HCT116 (cell line): ENCODE measurements at regions not wholly inside any gene's neighbourhood (a gene's known extent, or its start where the extent isn't known, plus 50 kb on each side); places are given as distances from the start of the nearest gene placed in this dataset.

ENCODE experiments used
- ATAC-seq: fragments of 200-7000 bp; cut with Tn5 transposase; 2 replicates; pipeline ENCODE4 v1.9.1; 2020; ENCODE audit warnings: mild to moderate bottlenecking, moderate library complexity
- BruUV-seq: library from RNA; stranded (reverse); fragments of 400-500 nt; replicated peaks from 2 replicates; lab custom pipeline; 2021; lab: Mats Ljungman, UMichigan
- CTCF ChIA-PET: fragments of 300-600 bp; sonication (Branson Sonifier 250); formaldehyde crosslinking; loops from one replicate; lab custom pipeline; 2021; ENCODE audit warnings: antibody characterized with exemption; lab: Charles Lee
- POLR2A ChIA-PET: fragments of 300-600, 350-600 bp; sonication (Branson Sonifier 250); formaldehyde crosslinking; loops from one replicate; lab custom pipeline; 2021; ENCODE audit warnings: antibody characterized with exemption; lab: Charles Lee
- RAD21 ChIA-PET, 2 experiments: fragments of 300-600 bp; sonication (Branson Sonifier 250); formaldehyde crosslinking; loops; one replicate each; lab custom pipeline; 2023; ENCODE audit warnings: low total read pairs in 2 of 2; ENCODE audit not compliant: uncharacterized antibody in 2 of 2, unreplicated experiment in 2 of 2, low non-redundant PET in 1 of 2; lab: Charles Lee
- DNase-seq: peaks from one replicate; pipeline ENCODE4 v3.0.0-alpha.2; 2010; ENCODE audit warnings: low read depth, low spot score
- H2AFZ ChIP-seq: fragments of 200-600 bp; shearing (Covaris generic), sonication (generic); 2 replicates; pipeline ENCODE4 v1.6.1; 2017; ENCODE audit warnings: low read depth, mixed run types, mixed read lengths, antibody characterized with exemption, low read length; ENCODE audit not compliant: poor library complexity, severe bottlenecking
- H3K27ac ChIP-seq: 2 replicates; pipeline ENCODE4 v1.5.1; 2012; ENCODE audit warnings: low read depth, low read length
- H3K27me3 ChIP-seq: fragments of 200-600 bp; sonication (generic); 2 replicates; pipeline ENCODE4 v1.6.1; 2016; ENCODE audit warnings: mixed run types, low read length, mixed read lengths; ENCODE audit not compliant: insufficient read depth
- H3K36me3 ChIP-seq, 2 experiments: fragments of 200-500 bp in 1 of 2; fragments of 200-600 bp in 1 of 2; sonication (Bioruptor generic) in 1 of 2; sonication (generic) in 1 of 2; 2 replicates each; pipeline versions ENCODE4 v1.5.1 to v1.6.1; 2014 to 2016; ENCODE audit warnings: low read length in 2 of 2, inconsistent platforms in 1 of 2, mixed read lengths in 1 of 2, mixed run types in 1 of 2; ENCODE audit not compliant: insufficient read depth in 2 of 2, control insufficient read depth in 1 of 2
- H3K4me1 ChIP-seq, 2 experiments: fragments of 200-600 bp in 1 of 2; sonication (generic) in 1 of 2; 2 replicates each; pipeline versions ENCODE4 v1.5.1 to v1.6.1; 2012 to 2017; ENCODE audit warnings: low read length in 2 of 2, inconsistent platforms in 1 of 2, mild to moderate bottlenecking in 1 of 2, mixed read lengths in 1 of 2, mixed run types in 1 of 2, moderate library complexity in 1 of 2; ENCODE audit not compliant: insufficient read depth in 2 of 2, control insufficient read depth in 1 of 2
- H3K4me2 ChIP-seq: fragments of 200-600 bp; sonication (generic); 2 replicates; pipeline ENCODE4 v1.6.1; 2017; ENCODE audit warnings: mixed run types, low read length, mixed read lengths
- H3K4me3 ChIP-seq, 2 experiments: fragments of 200-600 bp in 1 of 2; sonication (generic) in 1 of 2; replicated peaks in 1 of 2; 2 replicates each; pipeline ENCODE4 v1.5.1; 2011 to 2016; ENCODE audit warnings: low read length in 2 of 2, control low read depth in 1 of 2, low read depth in 1 of 2, mild to moderate bottlenecking in 1 of 2, mixed read lengths in 1 of 2, mixed run types in 1 of 2
- H3K79me2 ChIP-seq: fragments of 200-600 bp; sonication (generic); 2 replicates; pipeline ENCODE4 v1.6.1; 2017; ENCODE audit warnings: mild to moderate bottlenecking, mixed run types, low read length, moderate library complexity, mixed read lengths; ENCODE audit not compliant: insufficient read depth
- H3K9ac ChIP-seq: fragments of 200-600 bp; sonication (generic); 2 replicates; pipeline ENCODE4 v1.6.1; 2016; ENCODE audit warnings: low read length, mixed read lengths
- H3K9me2 ChIP-seq: fragments of 200-600 bp; sonication (generic), shearing (Covaris generic); 2 replicates; pipeline ENCODE4 v1.6.1; 2017; ENCODE audit warnings: mixed run types, mild to moderate bottlenecking, moderate library complexity; ENCODE audit not compliant: insufficient read depth
- H3K9me3 ChIP-seq, 2 experiments: fragments of 200-500 bp in 1 of 2; fragments of 200-600 bp in 1 of 2; sonication (Bioruptor generic) in 1 of 2; sonication (generic) in 1 of 2; 2 replicates each; pipeline ENCODE4 v1.6.1; 2014 to 2017; ENCODE audit warnings: low read length in 2 of 2, mixed read lengths in 2 of 2, inconsistent platforms in 1 of 2, low read depth in 1 of 2, mild to moderate bottlenecking in 1 of 2, mixed run types in 1 of 2, moderate library complexity in 1 of 2; ENCODE audit not compliant: control insufficient read depth in 1 of 2, insufficient read depth in 1 of 2
- H4K20me1 ChIP-seq: fragments of 200-600 bp; sonication (generic), shearing (Covaris generic); 2 replicates; pipeline ENCODE4 v1.6.1; 2017; ENCODE audit warnings: mixed run types, mild to moderate bottlenecking, moderate library complexity; ENCODE audit not compliant: insufficient read depth
- CBX3 ChIP-seq: IDR thresholded peaks from 2 replicates; pipeline ENCODE4 v1.6.1; 2012; ENCODE audit warnings: low read depth
- CEBPB ChIP-seq: IDR thresholded peaks from 2 replicates; pipeline ENCODE4 v1.6.1; 2012; ENCODE audit warnings: low read depth
- CTCF ChIP-seq, 3 experiments: fragments of 200-600 bp in 1 of 3; sonication (generic) in 1 of 3; IDR thresholded peaks in 2 of 3; conservative IDR thresholded peaks in 1 of 3; 2 replicates each; pipeline ENCODE4 v1.5.1; 2012 to 2017; ENCODE audit warnings: low read depth in 2 of 3, low read length in 2 of 3, antibody characterized with exemption in 1 of 3, borderline replicate concordance in 1 of 3, control low read depth in 1 of 3, mild to moderate bottlenecking in 1 of 3, mixed read lengths in 1 of 3, mixed run types in 1 of 3, moderate library complexity in 1 of 3; ENCODE audit not compliant: insufficient read depth in 1 of 3
- EGR1 ChIP-seq: IDR thresholded peaks from 2 replicates; pipeline ENCODE4 v1.6.1; 2012; ENCODE audit warnings: low read depth
- EZH2phosphoT487 ChIP-seq: fragments of 200-600 bp; IDR thresholded peaks from 2 replicates; pipeline ENCODE4 v1.6.1; 2018; ENCODE audit warnings: antibody characterized with exemption, borderline replicate concordance
- FOSL1 ChIP-seq: IDR thresholded peaks from 2 replicates; pipeline ENCODE4 v1.6.1; 2012; ENCODE audit warnings: low read depth
- MAX ChIP-seq: IDR thresholded peaks from 2 replicates; pipeline ENCODE4 v1.6.1; 2012
- POLR2A ChIP-seq: IDR thresholded peaks from 2 replicates; pipeline ENCODE4 v1.7.0; 2011; ENCODE audit warnings: borderline replicate concordance; ENCODE audit not compliant: insufficient read depth, insufficient read length; ENCODE audit errors: extremely low read depth
- YY1 ChIP-seq: IDR thresholded peaks from 2 replicates; pipeline ENCODE4 v1.6.1; 2011; ENCODE audit warnings: low read length, low read depth, moderate library complexity, mild to moderate bottlenecking; ENCODE audit not compliant: insufficient replicate concordance; ENCODE audit errors: extremely low read depth
- ZFX ChIP-seq: fragments of 450-650 bp; IDR thresholded peaks from 2 replicates; pipeline ENCODE4 v1.6.1; 2017
- intact Hi-C: fragments of 100-400 bp; cut with micrococcal nuclease; formaldehyde crosslinking; loops from 2 replicates; pipeline ENCODE4 v1.10.0; 2022

- ChIA-PET RAD21 (no interaction called here), CTCF (no interaction called here), POLR2A (no interaction called here)
- Histone ChIP-seq H4K20me1 (no peaks in the 10 kb centered on the region), H3K9ac (no peak overlapping the region), H3K36me3 (no peaks in the 10 kb centered on the region), H3K27me3 (peaks cover 17% of the 10 kb centered on the region; the same call in 1 of the 2 replicates), H3K9me3 (no peaks in the 10 kb centered on the region), H3K9me2 (no peaks in the 10 kb centered on the region), H3K4me3 (no peak overlapping the region), H3K79me2 (no peaks in the 10 kb centered on the region), H3K4me1 (no peaks in the 10 kb centered on the region; a peak in 1 of 4 replicates), H3K4me2 (no peak overlapping the region), H2AFZ (no peak overlapping the region), H3K27ac (no peak overlapping the region)
- ATAC-seq (no peak), DNase-seq (no peak)
- intact Hi-C loops = no loop called here
- no peak for TF ChIP-seq CTCF (IDR thresholded peaks at IDR 0.05 in 2 of 3, conservative IDR thresholded peaks at IDR 0.05 in 1 of 3; ENCODE audit: borderline replicate concordance in 1 of 3, insufficient read depth in 1 of 3, low read depth in 2 of 3, low read length in 2 of 3)
- TF ChIP-seq MAX = no peak
- TF ChIP-seq EGR1 = no peak
- no peak for TF ChIP-seq ZFX
- TF ChIP-seq FOSL1 = no peak
- TF ChIP-seq CBX3 = no peak
- no peak for TF ChIP-seq YY1
- no peak for TF ChIP-seq CEBPB
- TF ChIP-seq EZH2phosphoT487 = no peak
- TF ChIP-seq POLR2A = no peak
- BruUV-seq = no TSS peak
Measured at GRCh38 chr11:45513821-45514340, 151.5 kb downstream of the CHST1 start.
